ENCODE measurements at regions not wholly inside any gene's neighbourhood (a gene's known extent, or its start where the extent isn't known, plus 50 kb on each side); places are given as distances from the start of the nearest gene placed in this dataset.

DNA sequence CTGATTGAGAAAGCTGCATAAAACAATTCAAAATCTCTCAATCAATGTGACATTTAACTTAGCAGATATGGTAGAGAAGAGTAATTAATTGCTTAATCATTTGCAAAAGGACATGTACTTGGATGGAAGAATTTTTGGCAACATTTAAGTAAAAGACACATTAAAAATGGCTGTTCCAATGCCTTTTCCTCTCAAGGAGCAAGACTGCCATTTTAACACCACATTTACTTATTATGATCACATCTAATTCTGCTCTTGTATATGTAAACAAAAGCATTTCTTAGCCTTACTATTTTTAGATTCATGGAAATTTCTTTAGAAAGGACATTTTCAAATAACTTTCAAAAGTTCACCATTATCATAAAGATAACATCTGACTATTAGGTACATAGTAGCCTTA lies 360.0 kb downstream of the HINT1 start:
- no peaks in the 10 kb centered on the region for H3K79me1 ChIP-seq (ENCODE audit: insufficient read depth, low read depth, low read length, poor library complexity, severe bottlenecking)
- H3K4ac ChIP-seq (ENCODE audit: low read depth, low read length): no peak overlapping the region
- H3K27me3 ChIP-seq (ENCODE audit: insufficient read depth, low read length): no peaks in the 10 kb centered on the region
- Mint-ChIP-seq H3K36me3 (ENCODE audit: insufficient read depth in 1 of 3, low read depth in 3 of 3) (peaks cover 0 to 2% (median 0%) of the 10 kb centered on the region in 3 experiments; a peak in 1 of 7 replicates), H3K4me3 (no peak overlapping the region), H3K27ac (no peak overlapping the region), H3K4me1 (no peaks in the 10 kb centered on the region), H3K9me3 (peaks cover 2 to 3% of the 10 kb centered on the region in 2 experiments; a peak in 3 of 5 replicates), H3K27me3 (ENCODE audit: low read depth) (no peaks in the 10 kb centered on the region)
- H3K27ac ChIP-seq (ENCODE audit: insufficient read length, low read depth, low read length): no peak overlapping the region
- DNase-seq: no peak
- H3K23ac ChIP-seq (ENCODE audit: insufficient read length, low read depth, low read length): no peak overlapping the region
- H2BK5ac ChIP-seq (ENCODE audit: insufficient read length, low read length): no peak overlapping the region
- no peak overlapping the region for H3K18ac ChIP-seq (ENCODE audit: insufficient read length, low read depth, low read length)
- H4K8ac ChIP-seq (replicated peaks; ENCODE audit: insufficient read length, low read depth, low read length): no peak overlapping the region
- no peak overlapping the region for H4K91ac ChIP-seq (ENCODE audit: insufficient read length, low read depth, low read length)
- no peak overlapping the region for H2AK5ac ChIP-seq (ENCODE audit: insufficient read length, low read length)
- no peaks in the 10 kb centered on the region for H4K20me1 ChIP-seq (ENCODE audit: control insufficient read depth, insufficient read depth, insufficient read length)
- H3K9me3 ChIP-seq (ENCODE audit: control insufficient read depth, low read depth, low read length): no peaks in the 10 kb centered on the region
- H3K9ac ChIP-seq (ENCODE audit: extremely low read depth, insufficient read length, low read length): no peak overlapping the region
- H4K5ac ChIP-seq (ENCODE audit: insufficient read length, low read depth, low read length): no peak overlapping the region
- H2BK12ac ChIP-seq (ENCODE audit: insufficient read length, low read depth, low read length): no peak overlapping the region
- H3K14ac ChIP-seq (ENCODE audit: insufficient read depth, low read length): no peak overlapping the region
- no peak overlapping the region for H3K56ac ChIP-seq (ENCODE audit: insufficient read length, low read depth, low read length)
- no peaks in the 10 kb centered on the region for H3K79me2 ChIP-seq (ENCODE audit: insufficient read depth, low read length)
- no peak overlapping the region for H2BK120ac ChIP-seq (ENCODE audit: low read depth, low read length, poor library complexity, severe bottlenecking)
- H3T11ph ChIP-seq (ENCODE audit: low read length): no peak overlapping the region
- TF ChIP-seq, protein P1, sequence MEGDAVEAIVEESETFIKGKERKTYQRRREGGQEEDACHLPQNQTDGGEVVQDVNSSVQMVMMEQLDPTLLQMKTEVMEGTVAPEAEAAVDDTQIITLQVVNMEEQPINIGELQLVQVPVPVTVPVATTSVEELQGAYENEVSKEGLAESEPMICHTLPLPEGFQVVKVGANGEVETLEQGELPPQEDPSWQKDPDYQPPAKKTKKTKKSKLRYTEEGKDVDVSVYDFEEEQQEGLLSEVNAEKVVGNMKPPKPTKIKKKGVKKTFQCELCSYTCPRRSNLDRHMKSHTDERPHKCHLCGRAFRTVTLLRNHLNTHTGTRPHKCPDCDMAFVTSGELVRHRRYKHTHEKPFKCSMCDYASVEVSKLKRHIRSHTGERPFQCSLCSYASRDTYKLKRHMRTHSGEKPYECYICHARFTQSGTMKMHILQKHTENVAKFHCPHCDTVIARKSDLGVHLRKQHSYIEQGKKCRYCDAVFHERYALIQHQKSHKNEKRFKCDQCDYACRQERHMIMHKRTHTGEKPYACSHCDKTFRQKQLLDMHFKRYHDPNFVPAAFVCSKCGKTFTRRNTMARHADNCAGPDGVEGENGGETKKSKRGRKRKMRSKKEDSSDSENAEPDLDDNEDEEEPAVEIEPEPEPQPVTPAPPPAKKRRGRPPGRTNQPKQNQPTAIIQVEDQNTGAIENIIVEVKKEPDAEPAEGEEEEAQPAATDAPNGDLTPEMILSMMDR (conservative IDR thresholded peaks at IDR 0.05): no peak
- H3K23me2 ChIP-seq (ENCODE audit: insufficient read length, low read depth, low read length, poor library complexity, severe bottlenecking): no peaks in the 10 kb centered on the region
- H3K4me2 ChIP-seq (ENCODE audit: insufficient read depth, insufficient read length, low read length): no peak overlapping the region
- H2BK15ac ChIP-seq (ENCODE audit: low read depth, low read length): no peak overlapping the region
- H2BK20ac ChIP-seq (ENCODE audit: low read depth, low read length, poor library complexity, severe bottlenecking): no peak overlapping the region
- no peaks in the 10 kb centered on the region for H3K4me1 ChIP-seq (ENCODE audit: insufficient read depth, low read length)
- no peak overlapping the region for H2AFZ ChIP-seq (ENCODE audit: low read length)
